Skeletal muscle satellite cell (primary cell): ENCODE measurements at regions not wholly inside any gene's neighbourhood (a gene's known extent, or its start where the extent isn't known, plus 50 kb on each side); places are given as distances from the start of the nearest gene placed in this dataset.

Source experiments
- H3K27me3 ChIP-seq: 2 replicates; pipeline ENCODE4 v1.7.0; 2013; ENCODE audit warnings: low read length; ENCODE audit not compliant: control insufficient read depth, insufficient read depth
- H3K36me3 ChIP-seq: 2 replicates; pipeline ENCODE4 v1.7.0; 2013; ENCODE audit warnings: mild to moderate bottlenecking, control low read depth, low read length; ENCODE audit not compliant: insufficient read depth
- H3K4me1 ChIP-seq: 2 replicates; pipeline ENCODE4 v1.7.0; 2013; ENCODE audit warnings: low read length; ENCODE audit not compliant: control insufficient read depth, insufficient read depth
- H3K4me2 ChIP-seq: 2 replicates; pipeline ENCODE4 v1.7.0; 2013; ENCODE audit warnings: mild to moderate bottlenecking, low read length
- H3K4me3 ChIP-seq: 2 replicates; pipeline ENCODE4 v1.7.0; 2013; ENCODE audit warnings: low read length
- H3K9ac ChIP-seq: 2 replicates; pipeline ENCODE4 v1.7.0; 2013; ENCODE audit warnings: mild to moderate bottlenecking, low read depth, low read length, moderate library complexity
- H3K9me3 ChIP-seq: replicated peaks from 2 replicates; pipeline ENCODE4 v1.7.0; 2013; ENCODE audit warnings: mild to moderate bottlenecking, control low read depth, low read length

DNA sequence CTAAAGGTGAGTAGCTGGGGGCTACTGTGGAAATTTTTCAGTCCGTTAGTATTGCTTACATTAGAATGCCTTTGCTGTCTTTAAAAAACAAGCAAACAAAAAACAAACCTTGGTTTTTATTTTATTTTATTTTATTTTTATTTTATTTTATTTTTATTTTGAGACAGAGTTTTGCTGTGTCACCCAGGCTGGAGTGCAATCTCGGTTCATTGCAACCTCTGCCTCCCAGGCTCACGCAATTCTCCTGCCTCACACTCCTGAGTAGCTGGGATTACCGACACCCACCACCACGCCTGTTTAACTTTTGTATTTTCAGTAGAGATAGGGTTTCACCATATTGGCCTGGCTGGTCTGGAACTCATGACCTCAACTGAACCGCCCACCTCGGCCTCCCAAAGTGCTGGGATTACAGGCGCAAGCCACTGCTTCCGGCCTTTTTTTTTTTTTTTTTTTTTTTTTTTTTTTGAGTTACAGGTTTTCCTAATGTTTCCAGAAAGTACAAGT is 732.6 kb downstream of the KCNJ3 start:
- Histone ChIP-seq H3K27me3 (no peaks in the 10 kb centered on the region), H3K9me3 (no peaks in the 10 kb centered on the region), H3K36me3 (no peaks in the 10 kb centered on the region), H3K4me3 (no peak overlapping the region), H3K9ac (no peak overlapping the region), H3K4me2 (no peak overlapping the region), H3K4me1 (no peaks in the 10 kb centered on the region)

DNA sequence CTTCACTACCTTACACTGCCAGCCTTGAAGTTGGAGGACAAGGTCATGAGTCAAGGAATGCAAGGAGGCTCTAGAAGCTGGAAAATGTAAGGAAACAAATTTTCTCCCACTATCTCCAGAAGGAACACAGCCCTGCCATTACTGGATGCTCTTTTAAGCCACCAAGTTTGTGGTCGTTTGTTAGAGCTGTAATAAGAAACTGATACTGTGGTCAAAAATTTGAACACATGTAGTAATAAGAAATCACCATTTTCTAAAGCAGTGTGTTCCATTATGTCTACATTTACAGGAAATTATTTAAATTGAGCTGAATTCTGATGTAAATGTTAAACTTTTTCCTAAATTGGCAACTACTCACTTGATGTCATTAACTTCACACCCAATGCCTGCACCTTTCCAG is 729.0 kb downstream of the KCNJ3 start:
- no peaks in the 10 kb centered on the region for H3K9me3 ChIP-seq
- H3K4me1 ChIP-seq = no peaks in the 10 kb centered on the region
- H3K4me3 ChIP-seq = no peak overlapping the region
- no peaks in the 10 kb centered on the region for H3K36me3 ChIP-seq
- no peak overlapping the region for H3K4me2 ChIP-seq
- no peak overlapping the region for H3K9ac ChIP-seq
- H3K27me3 ChIP-seq = no peaks in the 10 kb centered on the region

DNA sequence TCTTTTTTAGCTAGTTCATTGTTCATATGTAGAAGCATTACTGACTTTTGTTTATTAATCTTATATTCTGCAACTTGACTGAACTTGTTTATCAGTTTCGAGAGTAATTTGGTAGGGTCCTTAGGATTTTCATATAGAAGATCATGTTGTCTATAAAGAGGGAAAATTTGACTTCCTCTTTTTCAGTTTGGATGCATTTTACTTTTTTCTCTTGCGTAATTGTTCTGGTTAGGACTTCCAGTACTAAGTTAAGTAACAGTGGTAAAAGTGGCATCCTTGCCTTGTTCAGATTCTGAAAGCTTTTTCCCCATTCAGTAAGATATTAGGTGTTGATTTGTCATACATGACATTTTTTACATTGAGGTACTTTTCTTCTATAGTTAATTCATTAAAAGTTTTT is 726.0 kb downstream of the KCNJ3 start:
- H3K4me1 ChIP-seq = no peaks in the 10 kb centered on the region
- no peaks in the 10 kb centered on the region for H3K9me3 ChIP-seq
- no peaks in the 10 kb centered on the region for H3K36me3 ChIP-seq
- H3K27me3 ChIP-seq = no peaks in the 10 kb centered on the region
- no peak overlapping the region for H3K4me3 ChIP-seq
- no peak overlapping the region for H3K9ac ChIP-seq
- H3K4me2 ChIP-seq = no peak overlapping the region

DNA sequence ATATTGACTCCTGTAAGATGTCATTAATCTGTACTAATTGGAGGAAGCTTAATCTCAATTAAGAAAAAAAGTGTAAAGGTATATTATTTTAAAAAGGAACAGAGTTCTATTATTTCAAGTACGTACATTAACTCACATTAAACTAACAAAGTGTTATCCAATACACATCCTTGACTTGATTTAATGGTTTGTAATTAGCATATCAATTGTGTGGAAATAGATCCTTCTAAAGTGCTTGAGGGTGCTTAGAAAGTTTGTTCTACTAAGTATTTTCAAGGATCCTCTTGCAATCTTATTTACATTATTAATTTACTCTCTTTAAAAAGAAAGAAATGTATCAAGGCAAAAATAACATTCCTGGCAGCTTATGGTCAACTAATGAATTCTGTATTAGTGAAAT is 720.3 kb downstream of the KCNJ3 start:
- Histone ChIP-seq H3K9me3 (no peaks in the 10 kb centered on the region), H3K4me1 (no peaks in the 10 kb centered on the region), H3K36me3 (no peaks in the 10 kb centered on the region), H3K9ac (no peak overlapping the region), H3K27me3 (no peaks in the 10 kb centered on the region), H3K4me2 (no peak overlapping the region), H3K4me3 (no peak overlapping the region)

DNA sequence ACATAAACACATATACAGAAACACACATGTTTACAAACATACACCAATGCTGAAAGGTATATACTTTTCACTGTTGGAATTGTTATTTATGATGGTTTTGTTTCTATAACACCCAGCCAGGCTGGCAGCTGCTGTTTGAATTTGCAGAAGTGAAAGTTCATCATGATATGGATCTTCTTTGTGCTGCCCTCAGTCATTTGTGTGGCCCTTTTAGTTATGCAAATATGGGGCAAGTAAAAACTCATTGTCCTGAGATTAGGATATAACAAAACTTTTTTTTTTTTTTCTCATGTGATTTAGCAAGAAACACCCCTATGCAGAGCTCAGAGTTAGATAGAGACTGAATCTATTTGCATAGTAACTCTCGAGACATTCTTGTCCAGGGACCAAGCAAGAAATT is 714.1 kb downstream of the KCNJ3 start:
- Histone ChIP-seq H3K9ac (no peak overlapping the region), H3K4me3 (no peak overlapping the region), H3K4me2 (no peak overlapping the region), H3K36me3 (no peaks in the 10 kb centered on the region), H3K9me3 (no peaks in the 10 kb centered on the region), H3K4me1 (no peaks in the 10 kb centered on the region), H3K27me3 (no peaks in the 10 kb centered on the region)

DNA sequence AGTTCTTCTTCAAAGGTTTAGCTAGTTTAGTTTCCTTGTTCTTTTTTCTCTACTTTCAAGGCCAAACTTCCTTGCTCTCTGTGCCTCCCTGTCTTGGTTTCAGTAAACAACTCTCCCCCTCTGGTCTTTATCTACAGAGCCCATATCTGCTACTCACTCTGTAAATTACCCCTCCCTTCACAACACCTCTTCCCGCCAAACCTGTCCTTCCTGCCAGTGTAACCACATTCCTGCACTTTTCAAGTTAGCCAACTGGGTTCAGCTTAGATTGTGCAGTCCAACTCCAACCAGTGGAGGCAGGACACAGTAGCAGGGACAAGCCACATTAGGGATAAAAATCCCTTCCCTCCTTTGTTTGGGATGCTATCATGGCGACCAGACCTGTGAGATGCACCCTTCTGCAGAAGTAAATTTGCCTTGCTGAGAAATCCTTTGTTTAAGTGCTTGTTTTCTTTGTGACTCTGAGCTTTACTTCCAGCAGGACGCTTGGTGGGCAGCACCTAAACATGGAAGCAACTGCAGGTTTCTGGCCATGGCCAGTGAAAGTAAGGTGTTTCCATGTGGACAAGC is 706.0 kb downstream of the KCNJ3 start:
- H3K9ac ChIP-seq = no peak overlapping the region
- no peaks in the 10 kb centered on the region for H3K4me1 ChIP-seq
- H3K36me3 ChIP-seq = no peaks in the 10 kb centered on the region
- no peak overlapping the region for H3K4me3 ChIP-seq
- H3K9me3 ChIP-seq = peaks cover 5% of the 10 kb centered on the region
- no peaks in the 10 kb centered on the region for H3K27me3 ChIP-seq
- no peak overlapping the region for H3K4me2 ChIP-seq

DNA sequence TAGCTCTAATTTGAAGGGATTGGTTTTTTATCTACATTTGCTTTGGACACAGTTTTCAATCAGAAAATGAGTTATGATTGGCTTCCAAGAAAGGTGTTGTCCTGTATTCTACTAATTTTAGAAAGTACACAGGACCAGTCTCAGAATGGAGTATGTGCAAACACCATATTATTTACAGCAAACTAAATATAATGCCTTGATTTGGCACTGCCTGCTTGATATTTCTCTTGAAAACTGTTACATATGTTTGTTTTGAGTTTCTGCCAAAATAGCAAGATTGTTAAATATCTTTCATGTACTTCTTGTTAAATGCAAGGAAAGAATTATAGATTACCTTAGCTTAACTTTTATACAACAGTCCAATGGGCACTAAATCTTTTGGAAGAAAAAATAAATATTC is 694.9 kb downstream of the KCNJ3 start:
- H3K4me1 ChIP-seq = no peaks in the 10 kb centered on the region
- H3K4me2 ChIP-seq = no peak overlapping the region
- no peak overlapping the region for H3K9ac ChIP-seq
- H3K27me3 ChIP-seq = no peaks in the 10 kb centered on the region
- H3K4me3 ChIP-seq = no peak overlapping the region
- H3K9me3 ChIP-seq = no peaks in the 10 kb centered on the region
- H3K36me3 ChIP-seq = no peaks in the 10 kb centered on the region

DNA sequence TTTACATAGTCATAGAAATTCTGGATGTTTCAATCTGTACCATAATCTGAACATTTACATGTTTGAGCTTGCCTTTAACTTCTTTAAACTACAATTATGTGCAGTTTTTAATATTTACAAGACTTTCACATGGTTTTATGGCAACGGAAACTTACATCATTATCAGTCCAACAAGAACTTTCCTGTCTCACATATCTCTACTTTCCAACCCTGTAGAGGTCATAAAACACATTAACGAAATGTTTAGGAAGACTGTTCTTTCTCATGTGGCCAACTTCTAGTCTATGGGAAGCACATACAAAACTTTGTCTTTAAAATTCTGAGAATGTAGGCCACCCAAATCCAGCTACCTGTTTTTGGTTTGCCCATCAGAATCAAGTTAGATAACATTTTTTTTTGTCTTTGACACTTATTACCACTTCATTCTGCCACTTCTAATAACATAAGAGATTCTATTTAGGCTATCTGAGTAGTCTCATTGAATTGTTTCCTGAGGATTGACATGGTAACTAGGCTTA is 693.2 kb downstream of the KCNJ3 start:
- no peaks in the 10 kb centered on the region for H3K27me3 ChIP-seq
- H3K36me3 ChIP-seq = no peaks in the 10 kb centered on the region
- H3K9me3 ChIP-seq = no peaks in the 10 kb centered on the region
- H3K4me3 ChIP-seq = no peak overlapping the region
- H3K9ac ChIP-seq = no peak overlapping the region
- H3K4me1 ChIP-seq = no peaks in the 10 kb centered on the region
- H3K4me2 ChIP-seq = no peak overlapping the region

DNA sequence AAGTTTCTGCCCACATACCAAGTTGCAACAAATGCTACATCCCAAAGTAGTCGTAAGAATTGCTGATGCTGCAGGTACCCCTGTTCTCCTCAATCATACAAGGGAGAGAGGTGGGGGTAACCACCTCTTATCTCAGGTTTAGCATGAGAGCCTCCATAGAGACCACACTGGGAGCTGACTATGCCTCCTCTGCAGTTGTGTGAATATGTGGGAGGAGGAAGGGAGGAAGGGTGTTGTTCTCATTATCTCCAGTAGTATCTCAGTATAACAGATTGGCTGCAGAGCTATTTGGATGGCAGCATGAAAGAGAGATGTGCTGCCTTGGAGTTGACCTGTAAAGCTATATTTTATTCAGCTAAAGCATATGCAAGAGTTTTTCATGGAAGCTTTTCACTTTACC is 690.7 kb downstream of the KCNJ3 start:
- H3K9ac ChIP-seq = no peak overlapping the region
- no peak overlapping the region for H3K4me2 ChIP-seq
- no peaks in the 10 kb centered on the region for H3K4me1 ChIP-seq
- H3K4me3 ChIP-seq = no peak overlapping the region
- no peaks in the 10 kb centered on the region for H3K27me3 ChIP-seq
- H3K9me3 ChIP-seq = no peaks in the 10 kb centered on the region
- no peaks in the 10 kb centered on the region for H3K36me3 ChIP-seq

DNA sequence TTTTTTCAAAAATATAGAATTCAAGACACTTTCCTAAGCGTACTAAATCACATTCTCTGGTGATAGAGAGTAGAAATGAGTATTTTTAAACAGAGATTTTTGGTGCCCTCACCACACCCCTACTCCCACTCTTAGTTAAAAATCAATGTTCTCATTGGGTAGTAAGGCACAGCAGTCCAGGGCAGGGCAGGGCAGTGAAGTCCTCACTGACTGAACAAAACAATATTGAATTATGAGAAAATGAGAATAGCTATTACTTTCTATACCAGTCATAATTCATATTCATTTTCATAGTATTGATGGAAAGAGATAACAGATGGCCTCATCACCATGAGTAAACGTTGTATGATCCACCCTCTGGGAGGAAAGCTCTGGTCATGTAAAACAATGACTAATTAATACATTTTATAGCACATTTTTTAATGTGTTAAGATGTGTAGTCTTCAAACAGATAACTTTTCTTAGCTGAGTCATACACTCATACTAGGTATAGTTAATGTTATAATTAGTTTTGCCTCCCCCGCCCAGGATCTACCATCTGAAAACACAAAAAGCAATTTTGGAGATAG is 686.1 kb downstream of the KCNJ3 start:
- no peak overlapping the region for H3K4me3 ChIP-seq
- H3K27me3 ChIP-seq = no peaks in the 10 kb centered on the region
- H3K4me1 ChIP-seq = no peaks in the 10 kb centered on the region
- H3K9me3 ChIP-seq = no peaks in the 10 kb centered on the region
- H3K36me3 ChIP-seq = no peaks in the 10 kb centered on the region
- no peak overlapping the region for H3K9ac ChIP-seq
- H3K4me2 ChIP-seq = no peak overlapping the region

DNA sequence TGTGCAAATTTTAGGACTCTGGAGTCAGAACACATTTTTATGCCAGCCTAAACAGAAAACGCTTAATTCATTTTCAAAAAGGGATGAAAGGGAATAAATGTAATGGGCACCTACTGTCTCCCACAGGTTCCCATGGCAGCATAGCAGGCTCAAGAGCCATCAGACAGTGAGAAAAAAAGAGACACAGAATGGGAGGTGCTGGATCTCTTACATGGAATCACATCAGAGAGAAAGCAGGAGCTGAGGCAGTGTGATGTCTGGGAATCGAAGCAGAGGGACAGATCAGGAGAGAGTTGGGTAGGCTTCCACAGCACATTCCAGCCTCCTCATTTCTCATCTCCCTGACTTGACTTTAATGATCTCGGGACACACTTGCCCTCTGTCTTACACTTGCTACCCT is 684.3 kb downstream of the KCNJ3 start:
- no peak overlapping the region for H3K9ac ChIP-seq

DNA sequence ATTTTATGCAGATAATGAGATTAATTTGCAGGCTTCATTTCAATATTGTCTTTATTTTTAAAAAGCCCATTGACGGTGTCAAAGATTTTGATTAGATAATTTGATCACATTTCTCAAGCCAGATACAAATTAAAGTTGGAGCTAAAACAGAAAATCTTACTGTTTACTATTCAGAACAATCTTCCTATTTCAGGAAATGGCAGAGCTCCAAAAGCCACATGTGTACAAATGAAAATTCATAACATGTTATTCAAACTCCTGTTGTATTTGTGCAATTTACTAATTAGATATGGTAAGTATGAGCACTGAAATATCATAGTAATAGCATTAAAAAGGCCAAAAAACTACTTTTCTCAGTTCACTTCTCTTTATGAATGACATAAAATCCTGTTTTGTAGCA is 682.9 kb downstream of the KCNJ3 start:
- H3K4me1 ChIP-seq = no peaks in the 10 kb centered on the region
- H3K27me3 ChIP-seq = no peaks in the 10 kb centered on the region
- H3K9me3 ChIP-seq = no peaks in the 10 kb centered on the region
- no peak overlapping the region for H3K4me3 ChIP-seq
- no peaks in the 10 kb centered on the region for H3K36me3 ChIP-seq
- H3K4me2 ChIP-seq = no peak overlapping the region
- no peak overlapping the region for H3K9ac ChIP-seq

More for the DNA sequence above, 684.3 kb downstream of the KCNJ3 start:
- H3K4me2 ChIP-seq = no peak overlapping the region
- no peaks in the 10 kb centered on the region for H3K9me3 ChIP-seq
- H3K4me1 ChIP-seq = no peaks in the 10 kb centered on the region
- H3K4me3 ChIP-seq = no peak overlapping the region
- no peaks in the 10 kb centered on the region for H3K36me3 ChIP-seq
- no peaks in the 10 kb centered on the region for H3K27me3 ChIP-seq
